ENCODE measurements at regions not wholly inside any gene's neighbourhood (a gene's known extent, or its start where the extent isn't known, plus 50 kb on each side); places are given as distances from the start of the nearest gene placed in this dataset.

DNA sequence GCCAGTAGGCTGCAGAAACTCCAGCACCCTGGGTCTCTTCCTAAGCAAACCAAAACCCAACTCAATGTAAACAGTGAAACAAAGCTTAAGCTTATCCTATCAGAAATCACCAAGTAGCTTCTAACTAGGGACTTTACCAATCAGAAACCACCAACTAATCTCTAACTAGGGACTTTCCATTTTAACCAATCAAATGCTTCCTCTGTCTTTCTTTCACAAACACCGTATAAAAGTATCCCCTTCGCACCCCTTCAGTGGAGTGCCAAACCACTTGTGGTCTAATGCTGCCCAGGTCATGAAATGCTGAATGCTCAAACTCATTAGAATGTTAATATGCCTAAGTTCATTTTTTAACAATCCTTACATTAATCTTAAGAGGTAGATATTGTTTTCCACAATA is 250.5 kb upstream of the DUSP10 start:
- no peak overlapping the region for H3K4me3 ChIP-seq (ENCODE audit: low read depth, low read length)
- POLR2A ChIA-PET = no interaction called here
- CTCF ChIA-PET = interaction anchor here (1.2 to 1.9 kb wide), 2 partner anchors 15 to 463 kb away, joined by 4 to 8 read pairs; no protein-coding TSS in a partner anchor
- TF ChIP-seq CTCF (IDR thresholded peaks at IDR 0.05; ENCODE audit: insufficient read depth, low read length, missing control alignments) = no peak
- DNase-seq (ENCODE audit: low read depth, low spot score) = no peak

DNA sequence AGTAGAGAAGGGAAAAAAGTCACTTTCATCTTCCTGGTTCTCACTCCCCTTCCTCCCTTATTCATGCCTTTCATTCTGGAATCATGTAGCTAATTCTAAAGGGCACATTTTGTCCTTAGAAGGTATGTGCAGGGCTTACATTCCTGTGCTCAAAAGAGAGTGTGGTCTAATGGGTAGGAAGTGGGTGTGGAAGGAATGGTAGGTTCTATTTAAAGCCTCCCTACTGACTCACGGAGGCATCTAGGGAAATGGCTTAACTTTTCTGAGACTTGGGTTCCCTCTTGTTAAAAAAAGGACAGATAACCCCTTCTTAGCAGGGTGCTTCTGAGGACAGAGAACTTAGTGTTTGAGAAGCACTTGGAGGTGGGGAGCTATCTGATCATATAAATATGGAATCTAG is 249.3 kb upstream of the DUSP10 start:
- no peak for TF ChIP-seq CTCF (IDR thresholded peaks at IDR 0.05; ENCODE audit: insufficient read depth, low read length, missing control alignments)
- peak; percentile 68 for DNase-seq (ENCODE audit: low read depth, low spot score)
- H3K4me3 ChIP-seq (ENCODE audit: low read depth, low read length) = no peak overlapping the region
- ChIA-PET CTCF (interaction anchor here (1.0 to 3.5 kb wide), 4 partner anchors 11 to 513 kb away, joined by 3 to 17 read pairs (median 6); no protein-coding TSS in a partner anchor), POLR2A (interaction anchor here (0.7 to 0.8 kb wide), 2 partner anchors 54 to 250 kb away, joined by 3 read pairs; no protein-coding TSS in a partner anchor)

GRCh38 chr1:221989741-221990140 is 247.9 kb upstream of the DUSP10 start:
- CTCF ChIA-PET = interaction anchor here (3.1 to 3.5 kb wide), 2 partner anchors 10 to 465 kb away, joined by 14 to 17 read pairs; no protein-coding TSS in a partner anchor
- POLR2A ChIA-PET = no interaction called here
- no peak for TF ChIP-seq CTCF (IDR thresholded peaks at IDR 0.05; ENCODE audit: insufficient read depth, low read length, missing control alignments)

DNA sequence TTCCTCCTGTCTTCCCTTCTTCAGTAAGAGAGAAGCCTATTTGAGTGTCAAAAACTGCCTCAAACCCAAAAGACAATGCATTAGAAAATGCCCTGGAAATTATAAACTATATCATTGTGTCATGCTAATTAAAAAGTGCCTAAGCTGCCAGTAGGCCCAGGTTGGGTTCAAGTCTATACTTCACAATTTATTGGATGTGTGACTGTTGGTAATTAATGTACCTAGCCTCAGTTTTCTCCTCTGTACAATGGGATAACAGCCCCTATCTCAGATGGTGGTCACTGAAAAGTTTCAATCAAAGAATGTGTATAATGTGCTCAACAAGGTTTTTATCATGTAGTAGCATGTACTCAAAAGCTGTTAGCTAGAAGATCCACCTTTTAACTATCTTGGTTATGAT is 246.9 kb upstream of the DUSP10 start:
- CTCF ChIA-PET = interaction anchor here (3.1 to 3.5 kb wide), 2 partner anchors 9 to 466 kb away, joined by 14 to 17 read pairs; no protein-coding TSS in a partner anchor
- no peak overlapping the region for H3K4me3 ChIP-seq (ENCODE audit: low read depth, low read length)
- POLR2A ChIA-PET = no interaction called here
- no peak for TF ChIP-seq CTCF (IDR thresholded peaks at IDR 0.05; ENCODE audit: insufficient read depth, low read length, missing control alignments)
- DNase-seq (ENCODE audit: low read depth, low spot score) = no peak

More at GRCh38 chr1:221989741-221990140, 247.9 kb upstream of the DUSP10 start:
- DNase-seq (ENCODE audit: low read depth, low spot score) = no peak
- no peak overlapping the region for H3K4me3 ChIP-seq (ENCODE audit: low read depth, low read length)

GRCh38 chr1:221987860-221988520 is 246.1 kb upstream of the DUSP10 start:
- POLR2A ChIA-PET = interaction anchor here (0.9 kb wide), 1 partner anchor 246 kb away, joined by 4 read pairs; the partner anchor contains the start of gene DUSP10
- no peak overlapping the region for H3K4me3 ChIP-seq (ENCODE audit: low read depth, low read length)
- no peak for TF ChIP-seq CTCF (IDR thresholded peaks at IDR 0.05; ENCODE audit: insufficient read depth, low read length, missing control alignments)
- DNase-seq (ENCODE audit: low read depth, low spot score) = peak; percentile 57
- CTCF ChIA-PET = interaction anchor here (3.1 kb wide), 1 partner anchor 467 kb away, joined by 14 read pairs; no protein-coding TSS in a partner anchor

- CTCF ChIA-PET = no interaction called here
- POLR2A ChIA-PET = interaction anchor here (0.6 kb wide), 1 partner anchor 285 kb away, joined by 3 read pairs; no protein-coding TSS in a partner anchor
Observed at GRCh38 chr1:221983444-221983843, 241.6 kb upstream of the DUSP10 start.

More at GRCh38 chr1:221983444-221983843, 241.6 kb upstream of the DUSP10 start:
- H3K4me3 ChIP-seq (ENCODE audit: low read depth, low read length) = no peak overlapping the region
- DNase-seq (ENCODE audit: low read depth, low spot score) = no peak
- no peak for TF ChIP-seq CTCF (IDR thresholded peaks at IDR 0.05; ENCODE audit: insufficient read depth, low read length, missing control alignments)
